OCI-LY7 (cell line): ENCODE measurements at regions not wholly inside any gene's neighbourhood (a gene's known extent, or its start where the extent isn't known, plus 50 kb on each side); places are given as distances from the start of the nearest gene placed in this dataset.
"Not testable (repeated sequence)": the region's sequence is repeated elsewhere in the genome, so short reads cannot be mapped to it uniquely, and the experiment has no call there.

Source experiments
- BruUV-seq: library from RNA; stranded (reverse); fragments of 400-500 nt; replicated peaks from 2 replicates; lab custom pipeline; 2021; lab: Mats Ljungman, UMichigan
- CTCF ChIA-PET: fragments of 300-600 bp; sonication (Branson Sonifier 250); formaldehyde crosslinking; loops from one replicate; lab custom pipeline; 2022; ENCODE audit warnings: antibody characterized with exemption; ENCODE audit not compliant: unreplicated experiment; lab: Charles Lee
- POLR2A ChIA-PET: fragments of 300-600 bp; sonication (Branson Sonifier 250); formaldehyde crosslinking; loops from one replicate; lab custom pipeline; 2022; ENCODE audit warnings: antibody characterized with exemption; lab: Charles Lee
- DNase-seq: peaks from one replicate; pipeline ENCODE4 v3.0.0-alpha.2; 2015; ENCODE audit warnings: low spot score
- H2AFZ ChIP-seq: fragments of 200-600 bp; sonication (generic), shearing (Covaris generic); 2 replicates; pipeline ENCODE4 v1.6.1; 2014; ENCODE audit warnings: mild to moderate bottlenecking, antibody characterized with exemption, low read length, moderate library complexity
- H3K27ac ChIP-seq: fragments of 200-600 bp; sonication (generic); 2 replicates; pipeline ENCODE4 v1.5.1; 2014; ENCODE audit warnings: mixed run types, low read depth, mild to moderate bottlenecking, moderate library complexity, low read length, inconsistent platforms; ENCODE audit not compliant: poor library complexity, severe bottlenecking
- H3K36me3 ChIP-seq: fragments of 200-600 bp; sonication (generic); 2 replicates; pipeline ENCODE4 v1.6.1; 2014; ENCODE audit warnings: mild to moderate bottlenecking, antibody characterized with exemption, low read length, moderate library complexity, mixed read lengths; ENCODE audit not compliant: insufficient read depth
- H3K4me1 ChIP-seq: fragments of 200-600 bp; sonication (generic); 2 replicates; pipeline ENCODE4 v1.5.1; 2014; ENCODE audit warnings: mild to moderate bottlenecking, low read length; ENCODE audit not compliant: insufficient read depth, poor library complexity, severe bottlenecking
- H3K4me2 ChIP-seq: fragments of 200-600 bp; sonication (generic); 2 replicates; pipeline ENCODE4 v1.6.1; 2014; ENCODE audit warnings: mild to moderate bottlenecking, low read length
- H3K4me3 ChIP-seq: fragments of 200-600 bp; sonication (generic); 2 replicates; pipeline ENCODE4 v1.5.1; 2014; ENCODE audit warnings: mild to moderate bottlenecking, low read depth, low read length; ENCODE audit not compliant: poor library complexity, severe bottlenecking
- H3K79me2 ChIP-seq: fragments of 200-600 bp; sonication (generic); 2 replicates; pipeline ENCODE4 v1.6.1; 2016; ENCODE audit warnings: low read depth, mild to moderate bottlenecking, low read length, moderate library complexity, mixed read lengths; ENCODE audit not compliant: insufficient read depth
- H3K9me2 ChIP-seq: fragments of 200-600 bp; sonication (generic); 2 replicates; pipeline ENCODE4 v1.6.1; 2016; ENCODE audit warnings: mild to moderate bottlenecking, low read length, mixed read lengths; ENCODE audit not compliant: insufficient read depth
- H3K9me3 ChIP-seq: fragments of 200-600 bp; sonication (generic); 2 replicates; pipeline ENCODE4 v1.6.1; 2014; ENCODE audit warnings: mild to moderate bottlenecking, mixed run types, low read length, mixed read lengths
- H4K20me1 ChIP-seq: fragments of 200-600 bp; sonication (generic); 2 replicates; pipeline ENCODE4 v1.6.1; 2014; ENCODE audit warnings: mild to moderate bottlenecking, antibody characterized with exemption, low read length, moderate library complexity, mixed read lengths; ENCODE audit not compliant: insufficient read depth
- CTCF ChIP-seq: fragments of 200-600 bp; sonication (generic); conservative IDR thresholded peaks from 2 replicates; pipeline ENCODE4 v1.5.1; 2014; ENCODE audit warnings: mild to moderate bottlenecking, antibody characterized with exemption, low read length, moderate library complexity, mixed read lengths
- EZH2phosphoT487 ChIP-seq: fragments of 200-600 bp; sonication (generic); IDR thresholded peaks from 2 replicates; pipeline ENCODE4 v1.6.1; 2018; ENCODE audit warnings: low read depth, borderline replicate concordance, mild to moderate bottlenecking, mixed run types, antibody characterized with exemption, low read length, moderate library complexity, mixed read lengths
- intact Hi-C: fragments of 100-400 bp; cut with micrococcal nuclease; formaldehyde crosslinking; loops from one replicate; pipeline ENCODE4 v1.10.0; 2022; ENCODE audit not compliant: unreplicated experiment

- H4K20me1 ChIP-seq: no peaks in the 10 kb centered on the region
- no peak overlapping the region for H3K27ac ChIP-seq
- H3K9me2 ChIP-seq: no peaks in the 10 kb centered on the region
- H2AFZ ChIP-seq: no peak overlapping the region
- POLR2A ChIA-PET: no interaction called here
- no peaks in the 10 kb centered on the region for H3K79me2 ChIP-seq
- no peaks in the 10 kb centered on the region for H3K9me3 ChIP-seq
- no peaks in the 10 kb centered on the region for H3K36me3 ChIP-seq
- H3K4me1 ChIP-seq: no peaks in the 10 kb centered on the region
- TF ChIP-seq CTCF (no peak), EZH2phosphoT487 (no peak)
- H3K4me3 ChIP-seq: no peak overlapping the region
- H3K4me2 ChIP-seq: no peak overlapping the region
- CTCF ChIA-PET: interaction anchor here (0.6 kb wide), 1 partner anchor 49 kb away, joined by 3 read pairs; no protein-coding TSS in a partner anchor
- intact Hi-C loops: no loop called here
- BruUV-seq: no TSS peak
- DNase-seq: no peak
Measured at GRCh38 chr2:205865905-205866441, 183.7 kb downstream of the NRP2 start.

GRCh38 chr2:205865056-205865455, 182.8 kb downstream of the NRP2 start:
- DNase-seq: no peak
- no peak overlapping the region for H2AFZ ChIP-seq
- intact Hi-C loops: no loop called here
- no peak overlapping the region for H3K4me2 ChIP-seq
- no peak for TF ChIP-seq CTCF
- no peak for TF ChIP-seq EZH2phosphoT487
- H3K9me2 ChIP-seq: no peaks in the 10 kb centered on the region
- no peak overlapping the region for H3K4me3 ChIP-seq
- H3K9me3 ChIP-seq: no peaks in the 10 kb centered on the region
- no peaks in the 10 kb centered on the region for H3K4me1 ChIP-seq
- H4K20me1 ChIP-seq: no peaks in the 10 kb centered on the region
- no peak overlapping the region for H3K27ac ChIP-seq
- CTCF ChIA-PET: no interaction called here
- no peaks in the 10 kb centered on the region for H3K36me3 ChIP-seq
- H3K79me2 ChIP-seq: no peaks in the 10 kb centered on the region
- no TSS peak for BruUV-seq
- POLR2A ChIA-PET: no interaction called here

GRCh38 chr2:205864491-205864890, 182.2 kb downstream of the NRP2 start:
- no peaks in the 10 kb centered on the region for H3K4me1 ChIP-seq
- H3K36me3 ChIP-seq: no peaks in the 10 kb centered on the region
- POLR2A ChIA-PET: no interaction called here
- CTCF ChIA-PET: no interaction called here
- no peak overlapping the region for H3K4me2 ChIP-seq
- H3K9me2 ChIP-seq: no peaks in the 10 kb centered on the region
- H3K27ac ChIP-seq: no peak overlapping the region
- H3K79me2 ChIP-seq: no peaks in the 10 kb centered on the region
- no peak for DNase-seq
- no peak overlapping the region for H2AFZ ChIP-seq
- TF ChIP-seq EZH2phosphoT487 (no peak), CTCF (no peak)
- H4K20me1 ChIP-seq: no peaks in the 10 kb centered on the region
- H3K4me3 ChIP-seq: no peak overlapping the region
- H3K9me3 ChIP-seq: no peaks in the 10 kb centered on the region
- intact Hi-C loops: no loop called here
- BruUV-seq: no TSS peak

GRCh38 chr2:205862761-205863160, 180.5 kb downstream of the NRP2 start:
- intact Hi-C loops, DNase-seq, H3K4me2 ChIP-seq, H3K27ac ChIP-seq, H3K9me3 ChIP-seq, H2AFZ ChIP-seq, H3K4me3 ChIP-seq, H3K36me3 ChIP-seq, H3K79me2 ChIP-seq, H4K20me1 ChIP-seq, BruUV-seq, H3K4me1 ChIP-seq, H3K9me2 ChIP-seq, CTCF ChIA-PET: not testable (repeated sequence)
- POLR2A ChIA-PET: interaction anchor here (1.2 kb wide), 1 partner anchor 10 kb away, joined by 5 read pairs; no protein-coding TSS in a partner anchor
